Forelimb muscle (tissue), 1 donor: ENCODE measurements at regions not wholly inside any gene's neighbourhood (a gene's known extent, or its start where the extent isn't known, plus 50 kb on each side); places are given as distances from the start of the nearest gene placed in this dataset.
"Not testable (repeated sequence)": the region's sequence is repeated elsewhere in the genome, so short reads cannot be mapped to it uniquely, and the experiment has no call there.

ENCODE experiments used
- DNase-seq: peaks from one replicate; pipeline ENCODE4 v3.0.0-alpha.2; 2013; ENCODE audit warnings: low read depth

- no peak for DNase-seq
Measured at GRCh38 chr9:124125651-124125977, 114.0 kb downstream of the LHX2 start.

- DNase-seq: no peak
Measured at GRCh38 chr9:124126648-124127646, 115.4 kb downstream of the LHX2 start.

- no peak for DNase-seq
Measured at GRCh38 chr9:124128568-124129166, 117.1 kb downstream of the LHX2 start.

- DNase-seq: no peak
Measured at GRCh38 chr9:124130277-124131075, 118.9 kb downstream of the LHX2 start.

GRCh38 chr9:124131518-124131917 lies 120.0 kb downstream of the LHX2 start:
- DNase-seq: not testable (repeated sequence)

- DNase-seq: no peak
Measured at GRCh38 chr9:124132671-124133147, 121.1 kb downstream of the LHX2 start.

GRCh38 chr9:124133727-124134126 lies 122.2 kb downstream of the LHX2 start:
- no peak for DNase-seq

GRCh38 chr9:124134526-124134925 lies 123.0 kb downstream of the LHX2 start:
- no peak for DNase-seq

- no peak for DNase-seq
Measured at GRCh38 chr9:124135813-124136365, 121.9 kb upstream of the NEK6 start.

GRCh38 chr9:124137009-124137943 lies 120.5 kb upstream of the NEK6 start:
- no peak for DNase-seq

GRCh38 chr9:124137944-124138335 lies 119.8 kb upstream of the NEK6 start:
- no peak for DNase-seq

- DNase-seq: no peak
Measured at GRCh38 chr9:124139001-124139400, 118.7 kb upstream of the NEK6 start.

- no peak for DNase-seq
Measured at GRCh38 chr9:124140941-124141568, 116.7 kb upstream of the NEK6 start.

GRCh38 chr9:124144561-124145123 lies 113.1 kb upstream of the NEK6 start:
- not testable (repeated sequence) for DNase-seq

- no peak for DNase-seq
Measured at GRCh38 chr9:124146031-124146561, 111.7 kb upstream of the NEK6 start.

GRCh38 chr9:124149992-124150391 lies 107.8 kb upstream of the NEK6 start:
- no peak for DNase-seq

GRCh38 chr9:124163760-124164255 lies 93.9 kb upstream of the NEK6 start:
- no peak for DNase-seq

GRCh38 chr9:124164811-124165210 lies 92.9 kb upstream of the NEK6 start:
- no peak for DNase-seq

- DNase-seq: no peak
Measured at GRCh38 chr9:124174433-124174832, 83.3 kb upstream of the NEK6 start.
